Fibroblast of lung (primary cell): ENCODE measurements at regions not wholly inside any gene's neighbourhood (a gene's known extent, or its start where the extent isn't known, plus 50 kb on each side); places are given as distances from the start of the nearest gene placed in this dataset.

Experiments
- DNase-seq, 2 donors: peaks; one replicate each; pipeline versions ENCODE4 v3.0.0 to v3.0.0-alpha.2; 2010; ENCODE audit warnings: low read depth in 2 of 2
- H2AFZ ChIP-seq: 2 replicates; pipeline ENCODE4 v1.5.1; 2012; ENCODE audit warnings: low read length, control low read depth, inconsistent platforms
- H3K27ac ChIP-seq: 2 replicates; pipeline ENCODE4 v1.5.1; 2011; ENCODE audit warnings: low read length, control low read depth; ENCODE audit not compliant: insufficient read depth
- H3K27me3 ChIP-seq: 2 replicates; pipeline ENCODE4 v1.5.1; 2011; ENCODE audit warnings: mild to moderate bottlenecking, low read length; ENCODE audit not compliant: control insufficient read depth, insufficient read depth
- H3K36me3 ChIP-seq: 2 replicates; pipeline ENCODE4 v1.5.1; 2011; ENCODE audit warnings: low read length; ENCODE audit not compliant: control insufficient read depth, insufficient read depth
- H3K4me1 ChIP-seq: 2 replicates; pipeline ENCODE4 v1.5.1; 2011; ENCODE audit warnings: low read length; ENCODE audit not compliant: control insufficient read depth, insufficient read depth; ENCODE audit errors: extremely low read depth
- H3K4me2 ChIP-seq: 2 replicates; pipeline ENCODE4 v1.5.1; 2011; ENCODE audit warnings: low read length, control low read depth; ENCODE audit not compliant: insufficient read depth; ENCODE audit errors: extremely low read depth
- H3K4me3 ChIP-seq, 4 experiments: fragments of 200-600 bp in 1 of 4; sonication (generic) in 1 of 4; replicated peaks in 1 of 4; 2 replicates each; pipeline ENCODE4 v1.5.1; 2011 to 2016; ENCODE audit warnings: low read length in 4 of 4, low read depth in 3 of 4, mild to moderate bottlenecking in 3 of 4, control low read depth in 2 of 4, inconsistent platforms in 1 of 4, mixed read lengths in 1 of 4; ENCODE audit not compliant: insufficient read depth in 1 of 4; ENCODE audit errors: control extremely low read depth in 1 of 4
- H3K79me2 ChIP-seq: 2 replicates; pipeline ENCODE4 v1.5.1; 2012; ENCODE audit warnings: mild to moderate bottlenecking, low read length, inconsistent platforms; ENCODE audit not compliant: control insufficient read depth, insufficient read depth
- H3K9ac ChIP-seq: 2 replicates; pipeline ENCODE4 v1.5.1; 2011; ENCODE audit warnings: mild to moderate bottlenecking, low read length, control low read depth; ENCODE audit not compliant: insufficient read depth
- H3K9me3 ChIP-seq: 2 replicates; pipeline ENCODE4 v1.5.1; 2012; ENCODE audit warnings: low read depth, low read length; ENCODE audit not compliant: control insufficient read depth, insufficient read depth
- H4K20me1 ChIP-seq: 2 replicates; pipeline ENCODE4 v1.5.1; 2011; ENCODE audit warnings: low read length; ENCODE audit not compliant: control insufficient read depth, insufficient read depth; ENCODE audit errors: extremely low read depth
- CTCF ChIP-seq, 2 donors: IDR thresholded peaks in 1 of 2; conservative IDR thresholded peaks in 1 of 2; 1 replicate in 1 of 2; 2 replicates in 1 of 2; pipeline ENCODE4 v1.5.1; 2011 to 2012; ENCODE audit warnings: low read length in 2 of 2, control low read depth in 1 of 2, inconsistent platforms in 1 of 2, low read depth in 1 of 2, mild to moderate bottlenecking in 1 of 2
- EZH2 ChIP-seq: IDR thresholded peaks from 2 replicates; pipeline ENCODE4 v1.5.1; 2012; ENCODE audit warnings: low read length, control low read depth, mild to moderate bottlenecking; ENCODE audit errors: missing control alignments

- no peaks in the 10 kb centered on the region for H3K27me3 ChIP-seq
- H3K27ac ChIP-seq, result no peak overlapping the region
- H3K4me3 ChIP-seq, result no peak overlapping the region
- no peaks in the 10 kb centered on the region for H4K20me1 ChIP-seq
- H3K9ac ChIP-seq, result no peak overlapping the region
- H3K4me2 ChIP-seq, result no peak overlapping the region
- no peak overlapping the region for H2AFZ ChIP-seq
- DNase-seq, result peak in 1 of 2 donors; percentile 7
- no peaks in the 10 kb centered on the region for H3K79me2 ChIP-seq
- no peaks in the 10 kb centered on the region for H3K4me1 ChIP-seq
- no peaks in the 10 kb centered on the region for H3K36me3 ChIP-seq
- no peak for TF ChIP-seq EZH2
- no peak for TF ChIP-seq CTCF (conservative IDR thresholded peaks at IDR 0.05 in 1 of 2, IDR thresholded peaks at IDR 0.05 in 1 of 2; ENCODE audit: low read depth in 1 of 2, low read length in 2 of 2)
- no peaks in the 10 kb centered on the region for H3K9me3 ChIP-seq
Measured at GRCh38 chr17:36777118-36777517, 160.2 kb upstream of the LHX1 start.

- Histone ChIP-seq H3K36me3 (no peaks in the 10 kb centered on the region), H3K27me3 (no peaks in the 10 kb centered on the region), H4K20me1 (no peaks in the 10 kb centered on the region), H3K4me1 (no peaks in the 10 kb centered on the region), H3K9ac (no peak overlapping the region), H3K4me3 (no peak overlapping the region), H3K9me3 (no peaks in the 10 kb centered on the region), H3K4me2 (no peak overlapping the region), H3K27ac (no peak overlapping the region), H2AFZ (no peak overlapping the region), H3K79me2 (no peaks in the 10 kb centered on the region)
- TF ChIP-seq EZH2 (no peak), CTCF (conservative IDR thresholded peaks at IDR 0.05 in 1 of 2, IDR thresholded peaks at IDR 0.05 in 1 of 2; ENCODE audit: low read depth in 1 of 2, low read length in 2 of 2) (no peak)
- DNase-seq, result no peak
Measured at GRCh38 chr17:36778448-36778847, 158.8 kb upstream of the LHX1 start.

- Histone ChIP-seq H3K27me3 (no peaks in the 10 kb centered on the region), H2AFZ (no peak overlapping the region), H3K27ac (no peak overlapping the region), H3K9ac (no peak overlapping the region), H3K4me2 (no peak overlapping the region), H4K20me1 (no peaks in the 10 kb centered on the region), H3K9me3 (no peaks in the 10 kb centered on the region), H3K36me3 (no peaks in the 10 kb centered on the region), H3K79me2 (no peaks in the 10 kb centered on the region), H3K4me3 (no peak overlapping the region), H3K4me1 (no peaks in the 10 kb centered on the region)
- no peak for TF ChIP-seq EZH2
- no peak for TF ChIP-seq CTCF (conservative IDR thresholded peaks at IDR 0.05 in 1 of 2, IDR thresholded peaks at IDR 0.05 in 1 of 2; ENCODE audit: low read depth in 1 of 2, low read length in 2 of 2)
- DNase-seq, result no peak
Measured at GRCh38 chr17:36779550-36779949, 157.7 kb upstream of the LHX1 start.
